AML-193 (cell line): ENCODE measurements at regions not wholly inside any gene's neighbourhood (a gene's known extent, or its start where the extent isn't known, plus 50 kb on each side); places are given as distances from the start of the nearest gene placed in this dataset.
"Not testable (repeated sequence)": the region's sequence is repeated elsewhere in the genome, so short reads cannot be mapped to it uniquely, and the experiment has no call there.

ENCODE experiments used
- DNase-seq, 2 experiments: peaks; one replicate each; lab custom pipeline; 2025; lab: John Stamatoyannopoulos, UW

DNA sequence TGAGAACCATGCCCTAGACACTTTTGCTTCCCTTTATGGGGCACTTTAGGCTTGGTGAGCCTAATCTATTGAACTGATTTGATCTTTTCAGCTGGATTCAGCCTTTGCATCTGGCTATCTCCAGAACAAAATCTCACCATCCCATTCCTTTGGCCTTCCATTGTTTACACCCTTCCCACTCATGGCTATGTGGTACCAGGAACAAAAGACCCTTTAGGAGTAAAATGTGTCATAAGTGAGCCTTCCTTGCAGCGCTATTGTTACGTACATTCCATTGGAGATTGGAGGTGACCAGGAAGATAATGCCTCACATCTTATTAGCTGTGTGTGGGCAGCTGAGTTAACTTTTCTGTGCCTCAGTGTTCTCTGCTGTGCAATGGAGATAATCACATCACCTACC is 188.4 kb downstream of the SATB1 start:
- no peak for DNase-seq

DNA sequence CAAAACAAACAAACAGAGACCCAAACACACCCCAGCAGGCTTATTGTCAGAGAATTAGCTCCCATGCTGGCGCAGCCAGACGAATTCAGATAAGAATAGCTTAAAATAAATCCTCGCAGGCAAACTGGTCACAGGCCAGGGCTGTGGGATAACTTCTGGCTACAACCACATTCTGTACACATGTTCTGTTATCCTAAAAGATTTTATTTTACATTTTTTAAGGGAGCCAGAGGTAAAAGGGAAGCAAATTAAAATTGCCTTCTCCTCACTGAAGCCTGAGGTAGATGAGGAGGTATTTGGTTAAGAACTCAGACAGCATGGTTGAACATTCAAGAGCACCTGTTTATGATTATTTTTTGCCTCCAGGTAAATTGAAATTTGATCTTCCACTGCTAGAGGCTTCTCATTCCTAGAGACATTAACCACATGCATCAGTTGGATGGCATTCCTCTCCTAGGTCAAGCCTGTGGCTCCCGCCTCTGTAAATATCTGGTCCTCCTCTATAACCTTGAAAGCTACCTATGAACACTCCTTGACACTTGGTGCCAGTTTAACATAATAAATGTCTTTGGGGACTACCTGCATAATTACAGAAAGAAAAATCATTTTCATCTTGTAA is 190.3 kb downstream of the SATB1 start:
- DNase-seq: no peak

DNA sequence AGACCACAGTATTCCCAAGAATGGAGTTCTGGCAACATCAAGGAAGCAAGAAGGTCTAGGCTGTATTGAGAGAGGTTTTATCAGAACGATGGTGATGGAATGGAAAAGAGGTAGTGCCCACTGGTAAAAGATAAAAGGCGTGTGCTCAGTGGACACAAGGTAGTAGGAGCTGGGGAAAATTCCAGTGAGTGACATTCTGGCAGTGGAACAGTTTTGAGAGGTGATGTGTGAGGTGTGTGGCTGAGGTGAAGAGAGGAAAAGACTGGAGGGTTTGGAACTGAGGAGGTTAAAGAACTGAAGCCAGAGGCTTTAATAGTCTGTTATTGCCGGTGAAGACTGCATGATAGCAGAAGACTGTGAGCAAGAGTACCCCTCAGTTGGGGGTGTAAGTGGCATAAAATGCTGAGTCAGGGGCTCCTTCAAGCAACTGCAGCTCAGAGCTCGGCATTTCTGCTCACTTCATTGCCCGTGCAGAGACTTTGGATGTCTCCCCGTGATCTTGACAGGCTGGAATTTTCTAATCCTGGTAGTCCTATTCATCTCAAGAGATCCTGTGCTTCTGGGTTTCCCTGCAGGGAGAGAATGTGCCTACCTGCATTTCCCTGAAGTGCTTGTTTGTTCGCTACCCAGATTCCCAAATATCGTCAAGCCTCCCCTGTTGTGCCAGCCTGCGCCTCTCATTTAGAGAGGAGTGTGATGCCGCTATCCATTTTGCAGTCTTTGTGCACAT is 191.0 kb downstream of the SATB1 start:
- no peak for DNase-seq

DNA sequence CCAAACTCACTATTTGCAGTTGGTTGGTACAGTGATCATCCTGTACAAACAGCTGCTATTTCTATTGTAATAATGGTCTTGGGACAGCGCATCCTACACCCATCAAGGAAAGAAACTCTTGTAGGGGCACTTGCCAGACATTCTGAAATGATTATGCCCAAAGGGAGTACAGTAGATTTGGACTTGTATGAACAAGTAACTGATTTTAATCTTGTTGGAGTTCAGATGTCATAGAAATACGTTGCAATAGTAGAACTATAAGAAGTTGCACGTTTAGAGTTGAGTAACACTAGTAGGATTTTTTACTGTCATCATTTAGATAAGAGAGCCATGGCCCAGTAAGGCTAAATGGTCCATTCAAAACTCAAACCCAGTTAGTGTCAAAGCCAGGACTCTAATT is 192.8 kb downstream of the SATB1 start:
- no peak for DNase-seq

DNA sequence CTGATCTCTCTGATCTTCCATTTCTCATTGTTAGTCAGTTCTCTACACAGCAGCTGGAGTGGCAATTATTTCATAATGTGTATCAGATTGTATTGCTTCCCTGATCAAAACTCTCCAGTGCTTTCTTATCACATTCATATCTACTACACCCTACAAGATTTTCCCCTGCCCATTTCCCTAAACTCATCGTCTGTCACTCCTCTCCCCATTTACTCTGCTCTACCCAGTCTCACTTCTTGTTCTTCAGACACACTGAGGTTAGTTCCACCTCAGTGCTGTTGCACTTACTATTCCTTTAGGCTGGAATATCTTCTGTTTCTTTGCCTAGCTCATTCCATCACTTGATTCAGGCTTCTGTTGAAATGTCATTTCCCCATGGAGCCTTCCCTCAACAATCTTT is 197.1 kb downstream of the SATB1 start:
- DNase-seq: no peak

DNA sequence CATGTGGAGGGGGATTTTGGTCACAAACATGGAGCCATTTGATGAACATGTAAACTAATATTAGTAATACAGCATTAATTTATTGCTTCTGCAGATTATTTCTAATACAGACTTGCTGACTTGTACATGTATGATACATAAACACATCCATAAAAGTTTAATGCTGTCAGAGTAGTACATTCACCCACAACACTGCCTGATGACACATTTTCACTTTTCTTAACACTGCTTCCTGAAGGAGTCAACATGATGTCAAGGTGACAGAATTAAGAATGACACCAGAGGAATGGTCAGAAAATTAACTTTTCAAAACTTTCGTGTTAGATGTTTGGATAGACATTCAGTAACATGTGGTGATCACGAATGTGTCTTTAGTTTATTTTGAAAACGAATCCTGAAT is 199.4 kb downstream of the SATB1 start:
- DNase-seq: no peak

DNA sequence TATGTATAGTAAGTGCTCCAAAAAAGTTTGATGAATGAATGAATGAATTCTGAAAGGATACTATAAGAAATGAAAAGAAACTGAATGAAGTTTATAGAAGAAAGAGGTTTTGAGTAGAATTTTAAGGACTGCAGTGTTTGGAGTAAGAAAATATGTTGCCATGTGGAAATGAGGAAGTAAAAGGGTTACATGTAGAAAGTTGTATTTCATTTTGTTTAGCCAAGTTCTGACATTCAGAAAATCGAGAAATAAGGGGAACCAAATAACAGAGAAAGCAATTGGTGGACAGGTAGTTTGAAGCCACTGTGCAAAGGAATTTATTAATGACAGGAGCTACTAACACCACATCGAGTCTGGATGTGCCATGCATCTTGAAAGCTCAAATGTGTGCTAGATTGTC is 200.7 kb downstream of the SATB1 start:
- peak; percentile 34 to 56 for DNase-seq

DNA sequence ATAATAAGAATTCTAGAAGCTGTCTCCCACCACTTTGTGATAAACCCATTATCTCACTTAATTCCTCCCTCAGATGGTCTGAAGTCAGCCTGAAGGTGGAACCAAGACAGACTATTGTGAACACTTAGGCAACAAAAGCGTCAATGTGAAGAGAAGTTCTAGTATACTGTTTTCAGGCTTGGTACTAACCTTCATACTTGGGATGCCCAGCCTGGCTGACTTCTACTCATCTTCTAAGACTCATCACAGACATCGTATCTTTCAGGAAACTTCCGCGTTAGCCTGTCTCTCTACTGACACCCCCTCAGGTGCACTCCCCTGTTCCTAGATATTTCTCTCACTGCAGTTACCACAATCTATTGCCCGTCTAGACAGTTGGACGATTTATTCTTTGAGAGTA is 201.2 kb downstream of the SATB1 start:
- no peak for DNase-seq

DNA sequence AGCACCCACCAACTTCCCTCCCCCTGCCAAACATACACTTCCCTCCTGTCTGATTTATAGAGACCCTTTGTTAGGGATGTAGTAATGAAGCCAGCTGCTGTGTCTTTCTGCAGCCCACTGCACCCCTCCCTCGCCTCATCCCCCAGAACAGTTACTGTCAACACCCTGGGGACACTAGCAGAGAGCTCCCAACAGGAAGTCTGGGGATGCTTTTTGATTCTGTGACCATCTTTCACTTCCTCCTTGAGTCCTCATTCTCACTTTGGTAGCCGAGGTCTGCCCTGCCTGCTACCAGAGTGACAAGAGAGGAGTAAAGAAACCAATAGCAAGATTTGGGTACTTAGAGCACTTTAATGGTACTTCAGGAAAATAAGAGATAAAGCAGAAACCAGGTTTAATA is 201.6 kb downstream of the SATB1 start:
- peak; percentile 6 to 28 for DNase-seq

DNA sequence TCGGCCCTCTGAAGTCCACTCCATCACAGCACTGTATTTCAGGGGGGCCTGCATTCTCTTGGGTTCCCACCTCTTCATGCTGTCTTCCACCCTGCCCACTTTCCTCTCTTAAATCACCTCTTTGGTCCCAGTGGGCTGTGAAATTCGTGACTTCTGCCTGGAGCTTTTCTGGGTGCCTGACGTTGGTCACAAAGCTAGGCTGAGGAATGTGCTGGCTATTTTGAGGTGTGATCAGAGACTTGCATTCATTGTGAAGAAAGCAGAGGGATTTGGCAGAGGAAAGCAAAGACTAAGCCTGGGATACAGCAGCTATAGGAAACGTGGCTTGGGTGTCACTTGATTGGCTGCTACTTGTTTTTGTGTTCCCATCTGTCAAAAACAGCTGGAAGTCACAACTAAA is 202.5 kb downstream of the SATB1 start:
- no peak for DNase-seq

DNA sequence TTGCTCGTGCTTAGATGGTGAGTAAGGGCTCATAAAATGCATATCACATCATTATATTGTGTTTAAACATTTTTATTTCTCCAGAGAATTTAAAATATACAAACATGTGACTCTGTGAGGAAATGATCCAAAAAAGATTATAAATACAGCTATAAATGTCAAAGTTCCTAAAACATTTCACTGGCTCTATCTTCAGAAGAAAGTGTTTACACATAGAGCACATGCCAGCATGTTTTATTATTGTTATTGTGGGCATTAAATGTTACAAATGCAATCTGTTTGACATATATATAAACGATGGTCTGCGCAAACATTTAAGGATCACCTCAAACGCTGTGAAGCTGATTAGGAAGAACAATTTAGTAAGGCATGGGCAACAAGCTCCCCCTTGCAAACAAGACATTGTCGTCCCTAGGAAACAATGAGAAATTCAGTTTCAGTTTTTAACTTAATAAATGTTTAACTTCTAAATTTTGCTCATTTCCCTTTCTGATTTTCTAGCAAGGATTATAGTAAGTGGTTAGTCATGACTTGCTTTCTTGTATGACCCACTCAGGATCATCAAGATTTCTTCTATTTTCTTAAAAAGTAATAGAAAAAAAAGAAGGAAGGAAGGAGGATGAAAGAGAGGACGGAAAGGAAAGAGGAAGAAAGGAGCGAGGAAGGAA is 207.5 kb downstream of the SATB1 start:
- no peak for DNase-seq

DNA sequence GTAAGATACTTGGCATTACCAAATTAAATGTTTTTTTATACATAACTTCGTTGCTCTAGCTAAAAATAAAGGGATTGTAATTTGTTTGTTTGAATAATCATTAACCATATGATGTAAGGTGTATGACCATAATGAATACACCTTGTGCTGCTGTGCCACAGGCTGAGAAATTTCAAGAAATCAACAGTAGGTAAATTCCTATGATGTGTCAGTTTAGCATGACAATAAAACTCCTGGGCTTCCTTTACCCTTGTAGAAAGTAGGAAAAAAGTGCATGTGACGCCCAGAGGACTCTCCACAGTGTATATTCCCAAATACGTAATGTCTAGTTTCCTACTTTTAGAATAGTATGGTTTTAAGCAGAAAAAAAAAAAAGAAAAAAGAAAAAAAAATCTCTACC is 208.1 kb downstream of the SATB1 start:
- DNase-seq: no peak

DNA sequence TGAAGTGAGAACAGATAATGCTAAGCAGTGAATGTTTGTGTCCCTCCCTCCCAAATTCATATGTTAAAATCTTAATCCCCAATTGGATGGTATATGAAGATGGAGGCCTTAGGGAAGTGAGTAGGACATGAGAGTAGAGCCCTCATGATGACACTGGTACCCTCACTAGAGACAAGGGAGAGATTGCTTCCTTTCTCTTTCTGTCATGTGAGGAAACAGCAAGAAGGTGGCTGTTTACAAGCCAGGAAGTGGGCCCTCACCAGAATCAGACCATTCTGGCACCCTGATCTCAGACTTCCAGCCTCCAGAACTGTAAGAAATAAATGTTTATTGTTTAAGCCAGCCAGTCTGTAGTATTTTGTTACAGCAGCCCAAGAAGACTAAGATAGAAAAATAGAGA is 209.5 kb downstream of the SATB1 start:
- no peak for DNase-seq

DNA sequence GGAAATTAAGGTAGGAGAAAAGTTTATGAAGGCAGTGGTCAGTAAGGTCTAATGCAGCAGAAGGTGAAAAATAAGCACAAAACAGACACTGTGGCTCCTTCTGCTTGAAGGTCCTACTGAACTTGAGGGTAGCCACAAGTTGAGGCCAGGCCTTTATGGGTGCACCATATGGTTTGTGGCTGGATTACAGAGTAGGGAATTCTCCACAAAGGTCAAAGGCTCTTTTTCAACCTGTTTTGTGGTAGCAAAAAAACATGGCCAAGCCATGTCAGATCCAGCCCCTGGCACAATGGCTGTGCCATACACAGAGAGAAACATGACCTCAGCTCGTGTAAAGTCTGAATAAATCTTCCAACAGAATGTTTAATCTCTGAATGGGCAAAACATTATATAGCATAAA is 214.0 kb downstream of the SATB1 start:
- DNase-seq: no peak

DNA sequence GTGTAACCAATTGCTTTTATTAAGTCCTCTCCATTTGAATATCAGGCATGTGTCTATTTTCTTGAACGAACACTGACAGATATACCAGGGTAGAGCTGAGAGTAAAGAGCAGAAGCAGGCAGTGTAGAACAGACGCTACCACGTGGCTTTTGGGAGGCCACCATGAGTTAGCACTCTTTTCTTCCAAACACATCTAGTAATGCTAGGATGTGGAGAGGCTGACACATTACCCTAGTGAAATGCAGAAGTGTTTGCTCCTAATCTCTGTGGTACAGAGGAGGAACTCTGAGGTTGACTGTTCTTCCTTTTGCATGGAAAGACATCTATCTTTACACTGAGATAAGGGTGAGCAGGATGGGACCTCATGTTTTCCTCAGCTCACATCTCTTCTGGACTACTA is 216.3 kb downstream of the SATB1 start:
- DNase-seq: peak; percentile 86 to 91

DNA sequence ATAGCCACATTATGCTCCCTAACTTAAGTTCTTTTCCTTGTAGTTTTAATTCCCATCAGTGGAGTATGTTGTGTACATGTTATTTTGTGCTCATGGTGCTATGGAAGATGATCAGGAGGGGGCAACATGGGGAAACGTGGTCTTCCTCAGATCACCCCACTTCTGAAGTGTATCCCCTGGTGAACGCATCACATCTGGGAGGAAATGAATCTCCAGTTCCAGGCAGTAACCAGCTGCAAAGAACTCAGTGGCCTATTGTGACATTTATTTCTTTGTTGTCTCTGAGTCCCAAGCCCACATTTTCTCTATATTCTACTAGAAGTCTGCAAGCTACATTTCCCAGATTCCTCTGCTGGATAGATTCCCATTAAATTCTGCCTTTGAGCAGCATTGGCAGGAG is 217.0 kb downstream of the SATB1 start:
- DNase-seq: no peak

DNA sequence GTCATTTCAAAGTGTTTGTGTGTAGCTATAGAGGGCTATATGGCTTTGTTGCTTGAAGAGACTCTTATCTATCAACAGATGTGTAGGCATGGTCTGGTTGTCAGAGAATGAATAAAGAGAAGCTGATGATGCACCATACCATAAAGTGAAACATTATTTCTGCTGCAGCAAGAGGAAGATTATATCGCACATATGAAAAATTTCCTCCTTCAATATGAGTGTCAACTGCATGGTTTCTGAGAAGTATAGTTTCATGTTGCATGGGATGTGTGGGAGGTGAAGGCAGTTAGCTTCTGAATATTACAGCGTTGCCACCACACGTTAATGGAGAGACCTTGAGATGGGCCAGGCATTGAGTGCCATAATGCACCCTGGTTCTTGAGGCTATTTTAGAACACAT is 217.9 kb downstream of the SATB1 start:
- DNase-seq: no peak

DNA sequence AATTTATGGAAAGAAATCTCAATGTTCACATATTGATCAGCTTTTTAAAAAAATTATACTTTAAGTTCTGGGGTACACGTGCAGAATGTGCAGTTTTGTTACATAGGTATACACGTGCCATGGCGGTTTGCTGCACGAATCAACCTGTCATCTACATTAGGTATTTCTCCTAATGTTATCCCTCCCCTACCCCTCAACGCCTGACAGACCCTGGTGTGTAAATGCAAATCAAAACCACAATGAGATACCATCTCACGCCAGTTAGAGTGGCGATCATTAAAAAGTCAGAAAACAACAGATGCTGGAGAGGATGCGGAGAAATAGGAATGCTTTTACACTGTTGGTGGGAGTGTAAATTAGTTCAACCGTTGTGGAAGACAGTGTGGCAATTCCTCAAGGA is 219.4 kb downstream of the SATB1 start:
- not testable (repeated sequence) for DNase-seq

DNA sequence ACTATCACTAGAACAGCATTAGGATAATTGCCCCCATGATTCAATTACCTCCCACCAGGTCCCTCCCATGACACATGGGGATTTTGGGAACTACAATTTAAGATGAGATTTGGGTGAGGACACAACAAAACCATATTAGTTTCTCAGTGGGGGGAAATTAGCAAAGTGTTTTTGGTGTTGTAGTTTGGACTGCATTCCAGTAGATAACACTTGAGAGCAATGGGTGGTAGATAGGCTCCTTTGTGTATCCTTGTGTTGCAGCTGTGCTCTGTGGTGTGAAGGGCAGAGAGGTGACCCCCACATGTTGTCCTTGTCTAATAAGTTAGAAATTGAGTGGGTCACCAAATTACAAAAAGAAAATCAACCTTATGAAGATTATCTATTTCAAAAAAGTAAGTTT is 223.8 kb downstream of the SATB1 start:
- DNase-seq: no peak

DNA sequence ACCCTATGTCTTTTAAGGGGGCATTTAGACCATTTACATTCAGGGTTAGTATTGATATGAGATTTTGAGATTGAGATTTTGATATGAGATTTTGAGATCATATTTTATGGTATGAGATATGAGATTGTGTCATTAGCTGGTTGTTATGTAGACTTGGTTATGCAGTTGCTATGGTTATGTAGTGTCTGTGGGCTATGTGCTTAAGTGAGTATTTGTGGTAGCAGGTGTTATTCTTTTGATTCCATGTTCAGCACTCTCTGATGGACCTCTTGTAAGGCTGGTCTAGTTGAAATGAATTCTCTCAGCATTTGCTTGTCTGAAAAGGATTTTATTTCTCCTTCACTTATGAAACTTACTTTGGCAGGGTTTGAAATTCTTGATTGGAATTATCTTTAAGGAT is 225.4 kb downstream of the SATB1 start:
- no peak for DNase-seq

DNA sequence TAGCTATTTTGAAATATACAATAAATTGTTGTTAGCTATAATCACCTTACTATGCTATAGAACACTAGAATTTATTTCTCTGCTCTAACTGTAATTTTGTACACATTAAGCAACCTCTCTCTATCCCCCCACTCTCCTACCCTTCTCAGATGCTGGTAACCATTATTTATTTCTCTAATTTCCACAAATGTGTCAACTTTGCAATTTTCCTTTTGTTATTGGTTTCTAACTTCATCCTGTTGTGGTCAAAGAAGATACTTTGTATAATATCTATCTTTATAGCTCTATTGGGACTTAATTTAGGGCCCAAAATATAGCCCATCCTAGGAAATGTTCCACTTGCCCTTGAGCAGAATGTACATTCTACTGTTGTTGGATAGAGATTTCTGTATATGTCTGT is 229.3 kb downstream of the SATB1 start:
- DNase-seq: no peak

DNA sequence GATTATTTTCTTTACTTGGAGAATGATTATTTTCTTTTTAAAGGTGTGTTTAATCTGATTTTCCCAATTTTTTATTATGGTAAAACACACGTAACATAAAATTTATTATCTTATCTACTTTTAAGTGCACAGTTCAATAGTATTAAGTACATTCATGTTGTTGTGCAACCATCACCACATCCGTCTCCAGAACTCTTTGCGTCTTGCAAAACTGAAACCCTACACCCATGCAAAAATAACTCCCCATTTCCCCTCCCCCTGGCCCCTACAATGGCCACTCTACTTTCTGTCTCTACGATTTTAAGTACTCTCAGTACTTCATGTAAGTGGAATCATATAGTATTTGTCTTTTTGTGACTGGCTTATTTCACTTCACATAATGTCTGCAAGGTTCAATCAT is 230.7 kb downstream of the SATB1 start:
- DNase-seq: no peak

DNA sequence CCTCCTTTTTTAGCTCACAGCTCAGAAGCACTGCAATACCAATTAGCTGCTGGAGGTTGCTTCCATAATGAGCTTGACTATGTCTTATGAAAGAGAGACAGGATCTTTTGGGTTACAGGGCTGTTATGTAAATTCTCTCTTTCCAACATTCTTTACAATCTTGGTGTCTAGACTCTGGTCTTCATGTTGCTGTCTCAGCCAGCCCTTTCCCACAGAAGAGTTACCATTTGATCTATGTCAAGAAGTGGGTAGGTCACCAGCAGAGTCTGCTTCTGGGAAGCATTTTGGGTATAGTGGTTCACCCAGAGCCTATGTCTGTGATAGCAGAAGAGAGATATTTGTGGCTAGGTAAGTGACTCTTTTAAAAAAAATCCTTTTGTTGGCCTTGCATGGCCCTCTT is 234.5 kb downstream of the SATB1 start:
- DNase-seq: no peak
